ENCODE measurements at regions not wholly inside any gene's neighbourhood (a gene's known extent, or its start where the extent isn't known, plus 50 kb on each side); places are given as distances from the start of the nearest gene placed in this dataset.

- ChIA-PET POLR2A (no interaction called here), CTCF (no interaction called here)
- no peak for TF ChIP-seq LEF1 (IDR thresholded peaks at IDR 0.05; ENCODE audit: borderline replicate concordance)
- no peak for TF ChIP-seq BHLHE40 (IDR thresholded peaks at IDR 0.05; ENCODE audit: borderline replicate concordance)
- TF ChIP-seq FOXK2 (IDR thresholded peaks at IDR 0.05) = no peak
- TF ChIP-seq ARNT (IDR thresholded peaks at IDR 0.05) = no peak
- TF ChIP-seq ZNF384 (IDR thresholded peaks at IDR 0.05) = no peak
- no peak for TF ChIP-seq CTBP1 (IDR thresholded peaks at IDR 0.05; ENCODE audit: borderline replicate concordance)
- no peak for TF ChIP-seq FOXM1 (IDR thresholded peaks at IDR 0.05; ENCODE audit: borderline replicate concordance)
- no peak for TF ChIP-seq SUZ12 (IDR thresholded peaks at IDR 0.05)
- TF ChIP-seq ELF4 (IDR thresholded peaks at IDR 0.05) = no peak
- TF ChIP-seq SP1 (IDR thresholded peaks at IDR 0.05) = no peak
- no peak for TF ChIP-seq FOXA1 (IDR thresholded peaks at IDR 0.05)
- no peak for TF ChIP-seq NFRKB (IDR thresholded peaks at IDR 0.05)
- no peak for TF ChIP-seq PKNOX1 (IDR thresholded peaks at IDR 0.05)
- no peak for DNase-seq (ENCODE audit: extremely low spot score)
Measured at GRCh38 chr4:98199247-98199646, 56.0 kb upstream of the STPG2 start.

GRCh38 chr4:98195005-98195404 lies 51.7 kb upstream of the STPG2 start:
- ChIA-PET CTCF (no interaction called here), POLR2A (no interaction called here)
- no peak for TF ChIP-seq NFRKB (IDR thresholded peaks at IDR 0.05)
- no peak for TF ChIP-seq FOXK2 (IDR thresholded peaks at IDR 0.05)
- TF ChIP-seq SP1 (IDR thresholded peaks at IDR 0.05) = no peak
- TF ChIP-seq L3MBTL2 (conservative IDR thresholded peaks at IDR 0.05) = no peak
- no peak for TF ChIP-seq TARDBP (IDR thresholded peaks at IDR 0.05)
- TF ChIP-seq BHLHE40 (IDR thresholded peaks at IDR 0.05; ENCODE audit: borderline replicate concordance) = no peak
- TF ChIP-seq CTBP1 (IDR thresholded peaks at IDR 0.05; ENCODE audit: borderline replicate concordance) = no peak
- no peak for TF ChIP-seq PKNOX1 (IDR thresholded peaks at IDR 0.05)
- no peak for TF ChIP-seq FOXM1 (IDR thresholded peaks at IDR 0.05; ENCODE audit: borderline replicate concordance)
- no peak for TF ChIP-seq ARNT (IDR thresholded peaks at IDR 0.05)
- TF ChIP-seq FOXA1 (IDR thresholded peaks at IDR 0.05) = no peak
- no peak for TF ChIP-seq HDGF (IDR thresholded peaks at IDR 0.05; ENCODE audit: borderline replicate concordance)
- no peak for DNase-seq (ENCODE audit: extremely low spot score)

GRCh38 chr4:98193459-98194105 lies 50.3 kb upstream of the STPG2 start:
- POLR2A ChIA-PET = no interaction called here
- no peak for DNase-seq (ENCODE audit: extremely low spot score)
- TF ChIP-seq ARNT (IDR thresholded peaks at IDR 0.05) = no peak
- no peak for TF ChIP-seq ZNF384 (IDR thresholded peaks at IDR 0.05)
- no peak for TF ChIP-seq FOXM1 (IDR thresholded peaks at IDR 0.05; ENCODE audit: borderline replicate concordance)
- TF ChIP-seq LEF1 (IDR thresholded peaks at IDR 0.05; ENCODE audit: borderline replicate concordance) = no peak
- TF ChIP-seq CTBP1 (IDR thresholded peaks at IDR 0.05; ENCODE audit: borderline replicate concordance) = no peak
- TF ChIP-seq SUZ12 (IDR thresholded peaks at IDR 0.05) = no peak
- TF ChIP-seq HDGF (IDR thresholded peaks at IDR 0.05; ENCODE audit: borderline replicate concordance) = no peak
- TF ChIP-seq BHLHE40 (IDR thresholded peaks at IDR 0.05; ENCODE audit: borderline replicate concordance) = no peak
- TF ChIP-seq SP1 (IDR thresholded peaks at IDR 0.05) = no peak
- TF ChIP-seq NFRKB (IDR thresholded peaks at IDR 0.05) = no peak
- CTCF ChIA-PET = no interaction called here
